ENCODE measurements at regions not wholly inside any gene's neighbourhood (a gene's known extent, or its start where the extent isn't known, plus 50 kb on each side); places are given as distances from the start of the nearest gene placed in this dataset.
"Not testable (repeated sequence)": the region's sequence is repeated elsewhere in the genome, so short reads cannot be mapped to it uniquely, and the experiment has no call there.

- peaks cover 0 to 22% (median 0%) of the 10 kb centered on the region in 4 donors for H3K27me3 ChIP-seq
- intact Hi-C loops (cut with DNase I), result no loop called here
- H3K9me3 ChIP-seq, result no peaks in the 10 kb centered on the region
- DNase-seq, result no peak
- H3K36me3 ChIP-seq, result no peaks in the 10 kb centered on the region
- H3K4me3 ChIP-seq, result no peak overlapping the region
- 49 to 58% methylated on average over 5 of the region's 5 CpGs for WGBS, 2 donors
- no peak overlapping the region for H3K27ac ChIP-seq
- H3K4me1 ChIP-seq, result peaks cover 0 to 7% (median 0%) of the 10 kb centered on the region in 3 donors
- TF ChIP-seq CTCF (IDR thresholded peaks at IDR 0.05), result no peak
- no peak for TF ChIP-seq POLR2A (IDR thresholded peaks at IDR 0.05)
Observed at GRCh38 chr5:174457141-174457678, 267.2 kb upstream of the MSX2 start.

GRCh38 chr5:174459071-174459702, 265.2 kb upstream of the MSX2 start:
- no peak for DNase-seq
- intact Hi-C loops (cut with DNase I), result no loop called here
- WGBS, 2 donors, result 71 to 73% methylated on average over 12 of the region's 12 CpGs

GRCh38 chr5:174459832-174460448, 264.4 kb upstream of the MSX2 start:
- Histone ChIP-seq H3K4me3 (no peak overlapping the region), H3K27ac (no peak overlapping the region), H3K36me3 (no peaks in the 10 kb centered on the region), H3K4me1 (peaks cover 0 to 7% (median 0%) of the 10 kb centered on the region in 3 donors), H3K27me3 (peaks cover 0 to 19% (median 0%) of the 10 kb centered on the region in 4 donors), H3K9me3 (no peaks in the 10 kb centered on the region)
- TF ChIP-seq CTCF (IDR thresholded peaks at IDR 0.05), result no peak
- no peak for TF ChIP-seq POLR2A (IDR thresholded peaks at IDR 0.05)
- no peak for DNase-seq
- intact Hi-C loops (cut with DNase I), result no loop called here
- WGBS, 2 donors, result 33 to 39% methylated on average over 6 to 9 of the region's 9 CpGs

More at GRCh38 chr5:174459071-174459702, 265.2 kb upstream of the MSX2 start:
- peaks cover 0 to 7% (median 0%) of the 10 kb centered on the region in 3 donors for H3K4me1 ChIP-seq
- H3K4me3 ChIP-seq, result no peak overlapping the region
- peaks cover 0 to 20% (median 0%) of the 10 kb centered on the region in 4 donors for H3K27me3 ChIP-seq
- no peak for TF ChIP-seq POLR2A (IDR thresholded peaks at IDR 0.05)
- TF ChIP-seq CTCF (IDR thresholded peaks at IDR 0.05), result no peak
- H3K9me3 ChIP-seq, result no peaks in the 10 kb centered on the region
- H3K27ac ChIP-seq, result no peak overlapping the region
- no peaks in the 10 kb centered on the region for H3K36me3 ChIP-seq

GRCh38 chr5:174462129-174462528, 262.3 kb upstream of the MSX2 start:
- no peaks in the 10 kb centered on the region for H3K36me3 ChIP-seq
- no peak for DNase-seq
- peaks cover 0 to 11% (median 0%) of the 10 kb centered on the region in 4 donors for H3K27me3 ChIP-seq
- H3K9me3 ChIP-seq, result no peaks in the 10 kb centered on the region
- no peak overlapping the region for H3K27ac ChIP-seq
- intact Hi-C loops (cut with DNase I), result no loop called here
- no peak overlapping the region for H3K4me3 ChIP-seq
- TF ChIP-seq CTCF (IDR thresholded peaks at IDR 0.05), result no peak
- TF ChIP-seq POLR2A (IDR thresholded peaks at IDR 0.05), result no peak
- peaks cover 0 to 7% (median 0%) of the 10 kb centered on the region in 3 donors for H3K4me1 ChIP-seq
- whole genome bisulfite sequencing, 2 donors, result 51 to 64% methylated on average over 4 of the region's 4 CpGs

GRCh38 chr5:174464504-174465165, 259.7 kb upstream of the MSX2 start:
- no peak overlapping the region for H3K4me3 ChIP-seq
- TF ChIP-seq CTCF (IDR thresholded peaks at IDR 0.05) (peak in 1 of 6 experiments; percentile 24), POLR2A (IDR thresholded peaks at IDR 0.05) (no peak)
- intact Hi-C loops (cut with DNase I), result no loop called here
- no peaks in the 10 kb centered on the region for H3K36me3 ChIP-seq
- no peak overlapping the region for H3K27ac ChIP-seq
- peaks cover 0 to 6% (median 0%) of the 10 kb centered on the region in 3 donors for H3K4me1 ChIP-seq
- WGBS, 2 donors, result 92% methylated on average over 1 of the region's 1 CpG
- no peaks in the 10 kb centered on the region for H3K9me3 ChIP-seq
- DNase-seq, result no peak
- peaks cover 0 to 5% (median 0%) of the 10 kb centered on the region in 4 donors for H3K27me3 ChIP-seq

- WGBS, 2 donors, result 81 to 87% methylated on average over 3 of the region's 3 CpGs
- H3K27ac ChIP-seq; H3K36me3 ChIP-seq; H3K4me3 ChIP-seq; intact Hi-C loops (cut with DNase I); DNase-seq; H3K27me3 ChIP-seq; H3K4me1 ChIP-seq: not testable (repeated sequence)
- H3K9me3 ChIP-seq, result peaks cover 0 to 24% (median 3%) of the 10 kb centered on the region in 3 donors
Observed at GRCh38 chr5:174471528-174471927, 252.9 kb upstream of the MSX2 start.
